ENCODE measurements at regions not wholly inside any gene's neighbourhood (a gene's known extent, or its start where the extent isn't known, plus 50 kb on each side); places are given as distances from the start of the nearest gene placed in this dataset.

DNA sequence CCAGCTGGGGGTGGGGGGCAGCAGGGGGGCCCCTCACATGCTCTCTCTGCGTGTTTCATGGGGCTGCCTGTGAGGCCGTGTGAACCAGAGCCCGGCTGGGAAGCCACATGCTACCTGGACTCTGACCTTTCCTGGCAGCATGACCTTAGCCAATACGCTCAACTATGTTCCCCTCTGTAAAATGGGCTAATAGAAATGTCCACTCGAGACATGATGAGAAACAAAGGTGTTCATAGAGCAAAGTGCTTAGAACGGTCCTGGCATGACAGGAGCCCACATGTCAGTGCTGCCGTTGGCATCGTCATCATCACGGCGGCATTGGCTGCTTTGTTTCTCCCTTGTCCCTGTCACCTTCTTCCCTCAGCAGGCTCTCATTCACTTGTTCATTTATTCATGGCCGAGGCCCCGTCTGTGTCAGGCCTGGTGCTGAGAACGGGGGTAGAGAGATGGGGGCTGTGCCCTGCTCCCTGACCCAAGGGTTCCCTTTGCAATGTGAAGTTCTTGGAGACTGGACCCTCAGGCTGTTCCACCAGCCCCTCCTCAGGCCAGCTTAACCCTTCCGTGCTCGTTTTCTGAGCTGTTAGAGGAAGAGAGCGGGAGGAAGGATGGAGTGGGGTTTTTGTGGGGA is 291.4 kb downstream of the SEC14L1 start:
- no peak overlapping the region for H3K9ac ChIP-seq (ENCODE audit: low read length)
- H3K27me3 ChIP-seq (ENCODE audit: low read length), result no peaks in the 10 kb centered on the region
- ATAC-seq (no peak), DNase-seq (no peak)
- H3K36me3 ChIP-seq (ENCODE audit: low read depth, low read length), result peaks cover 11% of the 10 kb centered on the region; the same call in 1 of the 2 replicates
- peaks cover 30% of the 10 kb centered on the region for H3K4me1 ChIP-seq (ENCODE audit: insufficient read depth, low read length)
- no peak overlapping the region for H3K4me3 ChIP-seq (ENCODE audit: low read length)
- H3K79me2 ChIP-seq (ENCODE audit: low read length), result peaks cover 92% of the 10 kb centered on the region
- peaks cover 33% of the 10 kb centered on the region for H4K20me1 ChIP-seq (ENCODE audit: low read length)
- H3K27ac ChIP-seq (ENCODE audit: low read length), result no peak overlapping the region
- no peak for TF ChIP-seq EZH2phosphoT487 (IDR thresholded peaks at IDR 0.05; ENCODE audit: borderline replicate concordance, low read length)
- no peak for TF ChIP-seq EZH2 (IDR thresholded peaks at IDR 0.05; ENCODE audit: low read length, unreplicated experiment)
- TF ChIP-seq, protein P1, sequence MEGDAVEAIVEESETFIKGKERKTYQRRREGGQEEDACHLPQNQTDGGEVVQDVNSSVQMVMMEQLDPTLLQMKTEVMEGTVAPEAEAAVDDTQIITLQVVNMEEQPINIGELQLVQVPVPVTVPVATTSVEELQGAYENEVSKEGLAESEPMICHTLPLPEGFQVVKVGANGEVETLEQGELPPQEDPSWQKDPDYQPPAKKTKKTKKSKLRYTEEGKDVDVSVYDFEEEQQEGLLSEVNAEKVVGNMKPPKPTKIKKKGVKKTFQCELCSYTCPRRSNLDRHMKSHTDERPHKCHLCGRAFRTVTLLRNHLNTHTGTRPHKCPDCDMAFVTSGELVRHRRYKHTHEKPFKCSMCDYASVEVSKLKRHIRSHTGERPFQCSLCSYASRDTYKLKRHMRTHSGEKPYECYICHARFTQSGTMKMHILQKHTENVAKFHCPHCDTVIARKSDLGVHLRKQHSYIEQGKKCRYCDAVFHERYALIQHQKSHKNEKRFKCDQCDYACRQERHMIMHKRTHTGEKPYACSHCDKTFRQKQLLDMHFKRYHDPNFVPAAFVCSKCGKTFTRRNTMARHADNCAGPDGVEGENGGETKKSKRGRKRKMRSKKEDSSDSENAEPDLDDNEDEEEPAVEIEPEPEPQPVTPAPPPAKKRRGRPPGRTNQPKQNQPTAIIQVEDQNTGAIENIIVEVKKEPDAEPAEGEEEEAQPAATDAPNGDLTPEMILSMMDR (conservative IDR thresholded peaks at IDR 0.05; ENCODE audit: low read depth, low read length), result no peak
- POLR2A ChIA-PET (ENCODE audit: unreplicated experiment), result no interaction called here
- BruUV-seq (replicated peaks), result no TSS peak
- H3K4me2 ChIP-seq (ENCODE audit: low read length), result no peak overlapping the region
- no peaks in the 10 kb centered on the region for H3K9me3 ChIP-seq (ENCODE audit: low read length)
- no peaks in the 10 kb centered on the region for H3K9me2 ChIP-seq (replicated peaks; ENCODE audit: low read length)
- CTCF ChIA-PET, result no interaction called here
- peaks cover 4% of the 10 kb centered on the region for H3F3A ChIP-seq (ENCODE audit: low read length, unreplicated experiment)
- H2AFZ ChIP-seq (ENCODE audit: low read length), result no peak overlapping the region
- intact Hi-C loops (cut with micrococcal nuclease), result no loop called here

DNA sequence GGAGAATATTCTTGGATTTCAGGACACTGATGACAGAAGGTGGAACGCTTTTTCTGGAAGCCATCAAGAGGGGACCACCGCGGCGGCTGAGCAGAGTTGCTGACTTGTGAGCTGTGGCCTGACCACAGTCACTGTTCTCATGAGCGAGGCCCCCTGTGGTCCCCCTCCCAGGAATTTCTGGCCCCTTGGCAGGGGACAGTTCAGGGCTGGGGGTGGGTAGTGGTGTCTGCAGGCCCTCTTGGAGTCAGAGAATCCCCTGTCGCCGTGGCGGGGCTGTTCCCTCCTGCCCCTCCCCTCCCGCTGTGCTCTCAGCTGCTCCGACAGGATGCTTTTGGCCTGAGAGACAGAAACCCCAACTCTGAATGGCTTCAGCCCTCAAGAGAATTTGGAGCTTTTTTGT is 292.0 kb downstream of the SEC14L1 start:
- H3K9me2 ChIP-seq (replicated peaks; ENCODE audit: low read length), result no peaks in the 10 kb centered on the region
- no peaks in the 10 kb centered on the region for H3K9me3 ChIP-seq (ENCODE audit: low read length)
- peaks cover 24% of the 10 kb centered on the region for H3K4me1 ChIP-seq (ENCODE audit: insufficient read depth, low read length)
- no peak overlapping the region for H3K27ac ChIP-seq (ENCODE audit: low read length)
- CTCF ChIA-PET, result no interaction called here
- H2AFZ ChIP-seq (ENCODE audit: low read length), result no peak overlapping the region
- POLR2A ChIA-PET (ENCODE audit: unreplicated experiment), result no interaction called here
- H3K79me2 ChIP-seq (ENCODE audit: low read length), result peaks cover 98% of the 10 kb centered on the region
- BruUV-seq (replicated peaks), result no TSS peak
- peaks cover 33% of the 10 kb centered on the region for H4K20me1 ChIP-seq (ENCODE audit: low read length)
- H3K9ac ChIP-seq (ENCODE audit: low read length), result no peak overlapping the region
- DNase-seq (no peak), ATAC-seq (no peak)
- H3K36me3 ChIP-seq (ENCODE audit: low read depth, low read length), result peaks cover 11% of the 10 kb centered on the region; the same call in 1 of the 2 replicates
- H3K4me3 ChIP-seq (ENCODE audit: low read length), result no peak overlapping the region
- H3K27me3 ChIP-seq (ENCODE audit: low read length), result no peaks in the 10 kb centered on the region
- TF ChIP-seq EZH2phosphoT487 (IDR thresholded peaks at IDR 0.05; ENCODE audit: borderline replicate concordance, low read length) (no peak), EZH2 (IDR thresholded peaks at IDR 0.05; ENCODE audit: low read length, unreplicated experiment) (no peak)
- TF ChIP-seq, protein P1 (conservative IDR thresholded peaks at IDR 0.05; ENCODE audit: low read depth, low read length), result no peak
- H3F3A ChIP-seq (ENCODE audit: low read length, unreplicated experiment), result no peaks in the 10 kb centered on the region
- intact Hi-C loops (cut with micrococcal nuclease), result no loop called here
- no peak overlapping the region for H3K4me2 ChIP-seq (ENCODE audit: low read length)

DNA sequence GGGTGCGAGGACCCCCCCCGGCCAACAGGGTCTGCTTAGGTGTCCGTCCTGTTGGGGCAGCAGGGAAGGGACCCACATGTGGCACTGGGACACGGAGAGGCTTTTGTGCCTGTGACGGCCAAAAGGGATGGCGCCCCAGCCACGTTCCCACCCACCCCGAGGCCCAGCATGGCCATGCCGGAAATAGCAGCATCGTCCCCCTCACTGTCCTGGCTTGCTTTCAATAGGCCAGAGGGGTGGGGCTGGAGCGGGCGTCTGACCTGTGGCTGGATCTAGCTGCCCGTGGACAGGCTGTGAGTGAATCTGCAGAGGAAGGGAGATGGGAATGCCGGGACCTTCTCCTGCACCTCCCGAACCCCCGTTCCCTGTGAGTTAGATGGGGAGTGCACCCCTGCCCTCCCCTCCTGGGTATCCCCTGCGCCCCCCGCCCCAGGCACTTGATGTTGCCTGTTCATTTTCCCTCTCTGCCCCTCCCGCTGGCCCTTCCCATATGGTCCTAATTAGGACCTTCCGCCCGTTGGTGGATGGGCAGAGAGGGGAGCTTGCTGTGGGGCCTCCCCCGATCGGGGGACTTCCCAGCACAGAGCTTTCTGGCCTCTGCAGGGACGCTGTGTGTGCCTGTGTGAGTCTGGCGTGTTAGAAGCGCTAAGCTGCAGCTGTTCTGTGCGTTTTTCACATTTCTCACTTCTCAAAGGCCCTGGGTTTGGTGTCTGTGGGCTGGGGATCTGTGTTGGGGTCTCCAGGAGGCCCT is 292.8 kb downstream of the SEC14L1 start:
- Histone ChIP-seq H3K27me3 (ENCODE audit: low read length) (no peaks in the 10 kb centered on the region), H3F3A (ENCODE audit: low read length, unreplicated experiment) (no peaks in the 10 kb centered on the region), H3K36me3 (ENCODE audit: low read depth, low read length) (peaks cover 14% of the 10 kb centered on the region; the same call in 1 of the 2 replicates), H3K4me2 (ENCODE audit: low read length) (no peak overlapping the region), H3K9ac (ENCODE audit: low read length) (no peak overlapping the region), H3K4me1 (ENCODE audit: insufficient read depth, low read length) (peaks cover 16% of the 10 kb centered on the region), H2AFZ (ENCODE audit: low read length) (no peak overlapping the region), H3K9me2 (replicated peaks; ENCODE audit: low read length) (no peaks in the 10 kb centered on the region), H3K79me2 (ENCODE audit: low read length) (peaks cover 98% of the 10 kb centered on the region), H3K9me3 (ENCODE audit: low read length) (no peaks in the 10 kb centered on the region), H3K27ac (ENCODE audit: low read length) (no peak overlapping the region), H3K4me3 (ENCODE audit: low read length) (no peak overlapping the region), H4K20me1 (ENCODE audit: low read length) (peaks cover 35% of the 10 kb centered on the region)
- DNase-seq (no peak), ATAC-seq (no peak)
- CTCF ChIA-PET, result no interaction called here
- TF ChIP-seq EZH2 (IDR thresholded peaks at IDR 0.05; ENCODE audit: low read length, unreplicated experiment) (no peak), EZH2phosphoT487 (IDR thresholded peaks at IDR 0.05; ENCODE audit: borderline replicate concordance, low read length) (no peak)
- TF ChIP-seq, protein P1 (conservative IDR thresholded peaks at IDR 0.05; ENCODE audit: low read depth, low read length), result no peak
- BruUV-seq (replicated peaks), result no TSS peak
- intact Hi-C loops (cut with micrococcal nuclease), result no loop called here
- POLR2A ChIA-PET (ENCODE audit: unreplicated experiment), result no interaction called here

Data from PC-3 (cell line).